DND-41 (cell line): ENCODE measurements at regions not wholly inside any gene's neighbourhood (a gene's known extent, or its start where the extent isn't known, plus 50 kb on each side); places are given as distances from the start of the nearest gene placed in this dataset.

ENCODE experiments used
- EZH2 ChIP-seq: IDR thresholded peaks from 3 replicates; pipeline ENCODE4 v1.6.1; 2012; ENCODE audit warnings: borderline replicate concordance, low read depth, mild to moderate bottlenecking, moderate library complexity, low read length, inconsistent platforms; ENCODE audit not compliant: severe bottlenecking
- TF ChIP-seq, protein P1 (sequence below): IDR thresholded peaks from 2 replicates; pipeline ENCODE4 v1.5.1; 2012; ENCODE audit warnings: borderline replicate concordance, low read length, moderate library complexity, mild to moderate bottlenecking; ENCODE audit not compliant: poor library complexity, severe bottlenecking; ENCODE audit errors: extremely low read depth

GRCh38 chr1:243943671-243944428 is 93.8 kb upstream of the AKT3 start:
- TF ChIP-seq, protein P1, sequence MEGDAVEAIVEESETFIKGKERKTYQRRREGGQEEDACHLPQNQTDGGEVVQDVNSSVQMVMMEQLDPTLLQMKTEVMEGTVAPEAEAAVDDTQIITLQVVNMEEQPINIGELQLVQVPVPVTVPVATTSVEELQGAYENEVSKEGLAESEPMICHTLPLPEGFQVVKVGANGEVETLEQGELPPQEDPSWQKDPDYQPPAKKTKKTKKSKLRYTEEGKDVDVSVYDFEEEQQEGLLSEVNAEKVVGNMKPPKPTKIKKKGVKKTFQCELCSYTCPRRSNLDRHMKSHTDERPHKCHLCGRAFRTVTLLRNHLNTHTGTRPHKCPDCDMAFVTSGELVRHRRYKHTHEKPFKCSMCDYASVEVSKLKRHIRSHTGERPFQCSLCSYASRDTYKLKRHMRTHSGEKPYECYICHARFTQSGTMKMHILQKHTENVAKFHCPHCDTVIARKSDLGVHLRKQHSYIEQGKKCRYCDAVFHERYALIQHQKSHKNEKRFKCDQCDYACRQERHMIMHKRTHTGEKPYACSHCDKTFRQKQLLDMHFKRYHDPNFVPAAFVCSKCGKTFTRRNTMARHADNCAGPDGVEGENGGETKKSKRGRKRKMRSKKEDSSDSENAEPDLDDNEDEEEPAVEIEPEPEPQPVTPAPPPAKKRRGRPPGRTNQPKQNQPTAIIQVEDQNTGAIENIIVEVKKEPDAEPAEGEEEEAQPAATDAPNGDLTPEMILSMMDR, result no peak
- no peak for TF ChIP-seq EZH2
